Esophagus muscularis mucosa (tissue), 3 donors: ENCODE measurements at regions not wholly inside any gene's neighbourhood (a gene's known extent, or its start where the extent isn't known, plus 50 kb on each side); places are given as distances from the start of the nearest gene placed in this dataset.
"Not testable (repeated sequence)": the region's sequence is repeated elsewhere in the genome, so short reads cannot be mapped to it uniquely, and the experiment has no call there.

Experiments
- CTCF ChIP-seq, 3 experiments: fragments of 200-600 bp in 2 of 3; fragments of 450-650 bp in 1 of 3; sonication (generic) in 2 of 3; IDR thresholded peaks; one replicate each; pipeline ENCODE4 v1.5.1; 2017 to 2019; ENCODE audit warnings: antibody characterized with exemption in 3 of 3, mild to moderate bottlenecking in 2 of 3, moderate library complexity in 1 of 3
- POLR2A ChIP-seq: fragments of 450-650 bp; IDR thresholded peaks from one replicate; pipeline ENCODE4 v1.6.1; 2017; ENCODE audit warnings: antibody characterized with exemption, moderate library complexity, mild to moderate bottlenecking, low read depth

GRCh38 chr6:144795022-144795421 lies 509.9 kb downstream of the UTRN start:
- not testable (repeated sequence) for TF ChIP-seq CTCF (IDR thresholded peaks at IDR 0.05); POLR2A
